GM23338 (cell line): ENCODE measurements at regions not wholly inside any gene's neighbourhood (a gene's known extent, or its start where the extent isn't known, plus 50 kb on each side); places are given as distances from the start of the nearest gene placed in this dataset.

Source experiments
- ATAC-seq: fragments of 200-7000 bp; cut with Tn5 transposase; 3 replicates; pipeline ENCODE4 v1.9.1; 2020
- DNase-seq: peaks from one replicate; pipeline ENCODE4 v3.0.0-alpha.2; 2015; ENCODE audit warnings: low spot score
- H2AFZ ChIP-seq: fragments of 200-600 bp; sonication (generic); 2 replicates; pipeline ENCODE4 v1.8.0; 2016; ENCODE audit warnings: antibody characterized with exemption, mild to moderate bottlenecking, moderate library complexity
- H3F3A ChIP-seq: fragments of 200-600 bp; sonication (generic); replicated peaks from 2 replicates; pipeline ENCODE4 v1.8.0; 2017; ENCODE audit warnings: antibody characterized with exemption, mixed run types, low read depth
- H3K27ac ChIP-seq: fragments of 200-600 bp; sonication (generic); 2 replicates; pipeline ENCODE4 v1.6.1; 2016; ENCODE audit warnings: low read depth
- H3K27me3 ChIP-seq: fragments of 200-600 bp; sonication (generic); 2 replicates; pipeline ENCODE4 v1.8.0; 2016; ENCODE audit warnings: mild to moderate bottlenecking, mixed run types, moderate library complexity; ENCODE audit not compliant: insufficient read depth
- H3K36me3 ChIP-seq: fragments of 200-600 bp; sonication (generic); 2 replicates; pipeline ENCODE4 v1.8.0; 2016; ENCODE audit warnings: mild to moderate bottlenecking; ENCODE audit not compliant: insufficient read depth
- H3K4me1 ChIP-seq: fragments of 200-600 bp; sonication (generic); 2 replicates; pipeline ENCODE4 v1.8.0; 2016; ENCODE audit warnings: mild to moderate bottlenecking, moderate library complexity; ENCODE audit not compliant: insufficient read depth
- H3K4me2 ChIP-seq: fragments of 200-600 bp; sonication (generic); 2 replicates; pipeline ENCODE4 v1.7.1; 2017; ENCODE audit warnings: mixed run types
- H3K4me3 ChIP-seq: fragments of 200-600 bp; sonication (generic); 2 replicates; pipeline ENCODE4 v1.6.1; 2016; ENCODE audit warnings: mixed run types
- H3K79me2 ChIP-seq: fragments of 200-600 bp; sonication (generic); replicated peaks from 2 replicates; pipeline ENCODE4 v1.8.0; 2017; ENCODE audit warnings: mild to moderate bottlenecking; ENCODE audit not compliant: insufficient read depth
- H3K9me2 ChIP-seq: fragments of 200-600 bp; sonication (generic); 2 replicates; pipeline ENCODE4 v1.8.0; 2017; ENCODE audit not compliant: insufficient read depth
- H4K20me1 ChIP-seq: fragments of 200-600 bp; sonication (generic); replicated peaks from 2 replicates; pipeline ENCODE4 v1.8.0; 2017; ENCODE audit warnings: mild to moderate bottlenecking; ENCODE audit not compliant: insufficient read depth
- H3K27ac Mint-ChIP-seq: 2 replicates; pipeline ENCODE4 v1.8.0; 2020; ENCODE audit warnings: inconsistent platforms, mild to moderate bottlenecking, moderate library complexity, mixed read lengths
- H3K27me3 Mint-ChIP-seq: 3 replicates; pipeline ENCODE4 v1.8.0; 2022; ENCODE audit warnings: low read depth, mild to moderate bottlenecking, moderate library complexity, mixed read lengths, inconsistent platforms; ENCODE audit not compliant: insufficient read depth, poor library complexity
- H3K36me3 Mint-ChIP-seq: 3 replicates; pipeline ENCODE4 v1.8.0; 2021; ENCODE audit warnings: low read depth, mild to moderate bottlenecking, inconsistent platforms, moderate library complexity, mixed read lengths
- H3K4me1 Mint-ChIP-seq: 3 replicates; pipeline ENCODE4 v1.8.0; 2020; ENCODE audit warnings: mild to moderate bottlenecking, inconsistent platforms, mixed read lengths
- H3K4me3 Mint-ChIP-seq: 3 replicates; pipeline ENCODE4 v1.8.0; 2021; ENCODE audit warnings: moderate library complexity, mild to moderate bottlenecking, inconsistent platforms, mixed read lengths
- H3K9me3 Mint-ChIP-seq: 3 replicates; pipeline ENCODE4 v1.8.0; 2020; ENCODE audit warnings: moderate library complexity, mild to moderate bottlenecking, inconsistent platforms, mixed read lengths
- CREB1 ChIP-seq: fragments of 250-450 bp; sonication (Bioruptor Pico); IDR thresholded peaks from 2 replicates; pipeline ENCODE4 v1.5.0; 2020; ENCODE audit warnings: low read depth, mild to moderate bottlenecking, moderate library complexity
- EZH2 ChIP-seq: fragments of 200-600 bp; sonication (generic); IDR thresholded peaks from one replicate; pipeline ENCODE4 v1.8.0; 2017; ENCODE audit warnings: antibody characterized with exemption, mild to moderate bottlenecking, low read depth; ENCODE audit not compliant: unreplicated experiment
- EZH2phosphoT487 ChIP-seq: fragments of 200-600 bp; sonication (generic); IDR thresholded peaks from one replicate; pipeline ENCODE4 v1.8.1; 2018; ENCODE audit warnings: antibody characterized with exemption; ENCODE audit not compliant: unreplicated experiment
- JUNB ChIP-seq: IDR thresholded peaks from one replicate; pipeline ENCODE4 v1.6.1; 2016; ENCODE audit warnings: antibody characterized with exemption; ENCODE audit not compliant: unreplicated experiment
- NANOG ChIP-seq: IDR thresholded peaks from 2 replicates; pipeline ENCODE4 v1.6.1; 2016; ENCODE audit warnings: antibody characterized with exemption, borderline replicate concordance
- POLR2AphosphoS5 ChIP-seq: IDR thresholded peaks from 2 replicates; pipeline ENCODE4 v1.6.1; 2016; ENCODE audit warnings: antibody characterized with exemption, low read depth
- STAT1 ChIP-seq: IDR thresholded peaks from one replicate; pipeline ENCODE4 v1.6.1; 2016; ENCODE audit warnings: antibody characterized with exemption; ENCODE audit not compliant: unreplicated experiment
- ZNF114 ChIP-seq: fragments of 250-450 bp; sonication (Bioruptor Pico); IDR thresholded peaks from 2 replicates; pipeline ENCODE4 v1.5.0; 2020; ENCODE audit warnings: mild to moderate bottlenecking, moderate library complexity
- ZNF331 ChIP-seq: fragments of 250-450 bp; sonication (Bioruptor Pico); IDR thresholded peaks from 2 replicates; pipeline ENCODE4 v1.5.0; 2020; ENCODE audit warnings: low read depth, mild to moderate bottlenecking, moderate library complexity
- TF ChIP-seq, protein P1 (sequence below): fragments of 250-450 bp; sonication (Bioruptor Pico); IDR thresholded peaks from 2 replicates; pipeline ENCODE4 v1.5.0; 2020; ENCODE audit warnings: mild to moderate bottlenecking, moderate library complexity
- TF ChIP-seq, protein P2 (sequence below): IDR thresholded peaks from one replicate; pipeline ENCODE4 v1.6.1; 2018; ENCODE audit warnings: antibody characterized with exemption; ENCODE audit not compliant: unreplicated experiment
- TF ChIP-seq, protein P3 (sequence below): IDR thresholded peaks from 2 replicates; pipeline ENCODE4 v1.6.1; 2016; ENCODE audit warnings: antibody characterized with exemption
- TF ChIP-seq, protein P4 (sequence below), 2 experiments: fragments of 200-600 bp in 1 of 2; sonication (generic) in 1 of 2; conservative IDR thresholded peaks; 2 replicates each; pipeline versions ENCODE4 v1.5.1 to v1.6.1; 2016 to 2017; ENCODE audit warnings: antibody characterized with exemption in 2 of 2, low read depth in 2 of 2, mild to moderate bottlenecking in 2 of 2, moderate library complexity in 1 of 2

DNA sequence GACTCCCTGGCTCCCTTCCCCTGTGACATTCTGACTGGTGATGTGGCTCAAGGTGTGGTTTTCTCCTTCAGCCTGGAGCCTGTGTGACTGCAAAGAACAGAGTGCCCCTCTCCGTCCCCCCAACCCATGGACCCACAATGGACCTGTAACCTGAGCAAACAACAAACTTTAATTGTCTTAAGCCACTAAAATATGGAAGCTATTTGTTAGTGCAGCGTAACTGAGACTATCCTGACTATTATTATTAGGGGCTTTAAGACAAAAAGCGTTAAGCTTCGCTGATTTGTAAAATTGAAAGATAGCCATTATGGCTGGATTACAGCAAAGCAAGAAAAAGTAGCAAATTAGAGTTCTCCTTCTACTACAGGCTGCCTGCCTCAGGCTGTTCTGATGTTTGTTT, 426.9 kb downstream of the STK39 start (continued):
- TF ChIP-seq NANOG (no peak), ZNF331 (no peak)

- 0 out of 2 replicates have a peak, but pooled peaks cover 3% of the 10 kb centered on the region for H3F3A ChIP-seq
- no peak overlapping the region for H3K27ac ChIP-seq
- Mint-ChIP-seq H3K27ac (no peak overlapping the region), H3K4me1 (no peaks in the 10 kb centered on the region), H3K27me3 (peaks cover 1% of the 10 kb centered on the region), H3K4me3 (no peak overlapping the region), H3K9me3 (no peaks in the 10 kb centered on the region), H3K36me3 (peaks cover 29% of the 10 kb centered on the region)
- no peaks in the 10 kb centered on the region for H3K27me3 ChIP-seq
- no peaks in the 10 kb centered on the region for H3K9me2 ChIP-seq
- H3K36me3 ChIP-seq: no peaks in the 10 kb centered on the region
- TF ChIP-seq, protein P1, sequence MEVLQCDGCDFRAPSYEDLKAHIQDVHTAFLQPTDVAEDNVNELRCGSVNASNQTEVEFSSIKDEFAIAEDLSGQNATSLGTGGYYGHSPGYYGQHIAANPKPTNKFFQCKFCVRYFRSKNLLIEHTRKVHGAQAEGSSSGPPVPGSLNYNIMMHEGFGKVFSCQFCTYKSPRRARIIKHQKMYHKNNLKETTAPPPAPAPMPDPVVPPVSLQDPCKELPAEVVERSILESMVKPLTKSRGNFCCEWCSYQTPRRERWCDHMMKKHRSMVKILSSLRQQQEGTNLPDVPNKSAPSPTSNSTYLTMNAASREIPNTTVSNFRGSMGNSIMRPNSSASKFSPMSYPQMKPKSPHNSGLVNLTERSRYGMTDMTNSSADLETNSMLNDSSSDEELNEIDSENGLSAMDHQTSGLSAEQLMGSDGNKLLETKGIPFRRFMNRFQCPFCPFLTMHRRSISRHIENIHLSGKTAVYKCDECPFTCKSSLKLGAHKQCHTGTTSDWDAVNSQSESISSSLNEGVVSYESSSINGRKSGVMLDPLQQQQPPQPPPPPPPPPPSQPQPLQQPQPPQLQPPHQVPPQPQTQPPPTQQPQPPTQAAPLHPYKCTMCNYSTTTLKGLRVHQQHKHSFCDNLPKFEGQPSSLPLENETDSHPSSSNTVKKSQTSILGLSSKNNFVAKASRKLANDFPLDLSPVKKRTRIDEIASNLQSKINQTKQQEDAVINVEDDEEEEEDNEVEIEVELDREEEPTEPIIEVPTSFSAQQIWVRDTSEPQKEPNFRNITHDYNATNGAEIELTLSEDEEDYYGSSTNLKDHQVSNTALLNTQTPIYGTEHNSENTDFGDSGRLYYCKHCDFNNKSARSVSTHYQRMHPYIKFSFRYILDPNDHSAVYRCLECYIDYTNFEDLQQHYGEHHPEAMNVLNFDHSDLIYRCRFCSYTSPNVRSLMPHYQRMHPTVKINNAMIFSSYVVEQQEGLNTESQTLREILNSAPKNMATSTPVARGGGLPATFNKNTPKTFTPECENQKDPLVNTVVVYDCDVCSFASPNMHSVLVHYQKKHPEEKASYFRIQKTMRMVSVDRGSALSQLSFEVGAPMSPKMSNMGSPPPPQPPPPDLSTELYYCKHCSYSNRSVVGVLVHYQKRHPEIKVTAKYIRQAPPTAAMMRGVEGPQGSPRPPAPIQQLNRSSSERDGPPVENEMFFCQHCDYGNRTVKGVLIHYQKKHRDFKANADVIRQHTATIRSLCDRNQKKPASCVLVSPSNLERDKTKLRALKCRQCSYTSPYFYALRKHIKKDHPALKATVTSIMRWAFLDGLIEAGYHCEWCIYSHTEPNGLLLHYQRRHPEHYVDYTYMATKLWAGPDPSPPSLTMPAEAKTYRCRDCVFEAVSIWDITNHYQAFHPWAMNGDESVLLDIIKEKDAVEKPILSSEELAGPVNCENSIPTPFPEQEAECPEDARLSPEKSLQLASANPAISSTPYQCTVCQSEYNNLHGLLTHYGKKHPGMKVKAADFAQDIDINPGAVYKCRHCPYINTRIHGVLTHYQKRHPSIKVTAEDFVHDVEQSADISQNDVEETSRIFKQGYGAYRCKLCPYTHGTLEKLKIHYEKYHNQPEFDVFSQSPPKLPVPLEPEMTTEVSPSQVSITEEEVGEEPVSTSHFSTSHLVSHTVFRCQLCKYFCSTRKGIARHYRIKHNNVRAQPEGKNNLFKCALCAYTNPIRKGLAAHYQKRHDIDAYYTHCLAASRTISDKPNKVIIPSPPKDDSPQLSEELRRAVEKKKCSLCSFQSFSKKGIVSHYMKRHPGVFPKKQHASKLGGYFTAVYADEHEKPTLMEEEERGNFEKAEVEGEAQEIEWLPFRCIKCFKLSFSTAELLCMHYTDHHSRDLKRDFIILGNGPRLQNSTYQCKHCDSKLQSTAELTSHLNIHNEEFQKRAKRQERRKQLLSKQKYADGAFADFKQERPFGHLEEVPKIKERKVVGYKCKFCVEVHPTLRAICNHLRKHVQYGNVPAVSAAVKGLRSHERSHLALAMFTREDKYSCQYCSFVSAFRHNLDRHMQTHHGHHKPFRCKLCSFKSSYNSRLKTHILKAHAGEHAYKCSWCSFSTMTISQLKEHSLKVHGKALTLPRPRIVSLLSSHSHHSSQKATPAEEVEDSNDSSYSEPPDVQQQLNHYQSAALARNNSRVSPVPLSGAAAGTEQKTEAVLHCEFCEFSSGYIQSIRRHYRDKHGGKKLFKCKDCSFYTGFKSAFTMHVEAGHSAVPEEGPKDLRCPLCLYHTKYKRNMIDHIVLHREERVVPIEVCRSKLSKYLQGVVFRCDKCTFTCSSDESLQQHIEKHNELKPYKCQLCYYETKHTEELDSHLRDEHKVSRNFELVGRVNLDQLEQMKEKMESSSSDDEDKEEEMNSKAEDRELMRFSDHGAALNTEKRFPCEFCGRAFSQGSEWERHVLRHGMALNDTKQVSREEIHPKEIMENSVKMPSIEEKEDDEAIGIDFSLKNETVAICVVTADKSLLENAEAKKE (CRISPR knock-in tag): no peak
- TF ChIP-seq EZH2phosphoT487 (no peak), NANOG (no peak), JUNB (no peak), CREB1 (CRISPR knock-in tag) (no peak), ZNF331 (no peak), POLR2AphosphoS5 (no peak), EZH2 (no peak), ZNF114 (CRISPR knock-in tag) (no peak), STAT1 (no peak)
- TF ChIP-seq, protein P2, sequence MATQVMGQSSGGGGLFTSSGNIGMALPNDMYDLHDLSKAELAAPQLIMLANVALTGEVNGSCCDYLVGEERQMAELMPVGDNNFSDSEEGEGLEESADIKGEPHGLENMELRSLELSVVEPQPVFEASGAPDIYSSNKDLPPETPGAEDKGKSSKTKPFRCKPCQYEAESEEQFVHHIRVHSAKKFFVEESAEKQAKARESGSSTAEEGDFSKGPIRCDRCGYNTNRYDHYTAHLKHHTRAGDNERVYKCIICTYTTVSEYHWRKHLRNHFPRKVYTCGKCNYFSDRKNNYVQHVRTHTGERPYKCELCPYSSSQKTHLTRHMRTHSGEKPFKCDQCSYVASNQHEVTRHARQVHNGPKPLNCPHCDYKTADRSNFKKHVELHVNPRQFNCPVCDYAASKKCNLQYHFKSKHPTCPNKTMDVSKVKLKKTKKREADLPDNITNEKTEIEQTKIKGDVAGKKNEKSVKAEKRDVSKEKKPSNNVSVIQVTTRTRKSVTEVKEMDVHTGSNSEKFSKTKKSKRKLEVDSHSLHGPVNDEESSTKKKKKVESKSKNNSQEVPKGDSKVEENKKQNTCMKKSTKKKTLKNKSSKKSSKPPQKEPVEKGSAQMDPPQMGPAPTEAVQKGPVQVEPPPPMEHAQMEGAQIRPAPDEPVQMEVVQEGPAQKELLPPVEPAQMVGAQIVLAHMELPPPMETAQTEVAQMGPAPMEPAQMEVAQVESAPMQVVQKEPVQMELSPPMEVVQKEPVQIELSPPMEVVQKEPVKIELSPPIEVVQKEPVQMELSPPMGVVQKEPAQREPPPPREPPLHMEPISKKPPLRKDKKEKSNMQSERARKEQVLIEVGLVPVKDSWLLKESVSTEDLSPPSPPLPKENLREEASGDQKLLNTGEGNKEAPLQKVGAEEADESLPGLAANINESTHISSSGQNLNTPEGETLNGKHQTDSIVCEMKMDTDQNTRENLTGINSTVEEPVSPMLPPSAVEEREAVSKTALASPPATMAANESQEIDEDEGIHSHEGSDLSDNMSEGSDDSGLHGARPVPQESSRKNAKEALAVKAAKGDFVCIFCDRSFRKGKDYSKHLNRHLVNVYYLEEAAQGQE: no peak
- TF ChIP-seq, protein P3, sequence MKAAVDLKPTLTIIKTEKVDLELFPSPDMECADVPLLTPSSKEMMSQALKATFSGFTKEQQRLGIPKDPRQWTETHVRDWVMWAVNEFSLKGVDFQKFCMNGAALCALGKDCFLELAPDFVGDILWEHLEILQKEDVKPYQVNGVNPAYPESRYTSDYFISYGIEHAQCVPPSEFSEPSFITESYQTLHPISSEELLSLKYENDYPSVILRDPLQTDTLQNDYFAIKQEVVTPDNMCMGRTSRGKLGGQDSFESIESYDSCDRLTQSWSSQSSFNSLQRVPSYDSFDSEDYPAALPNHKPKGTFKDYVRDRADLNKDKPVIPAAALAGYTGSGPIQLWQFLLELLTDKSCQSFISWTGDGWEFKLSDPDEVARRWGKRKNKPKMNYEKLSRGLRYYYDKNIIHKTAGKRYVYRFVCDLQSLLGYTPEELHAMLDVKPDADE: no peak
- TF ChIP-seq, protein P4, sequence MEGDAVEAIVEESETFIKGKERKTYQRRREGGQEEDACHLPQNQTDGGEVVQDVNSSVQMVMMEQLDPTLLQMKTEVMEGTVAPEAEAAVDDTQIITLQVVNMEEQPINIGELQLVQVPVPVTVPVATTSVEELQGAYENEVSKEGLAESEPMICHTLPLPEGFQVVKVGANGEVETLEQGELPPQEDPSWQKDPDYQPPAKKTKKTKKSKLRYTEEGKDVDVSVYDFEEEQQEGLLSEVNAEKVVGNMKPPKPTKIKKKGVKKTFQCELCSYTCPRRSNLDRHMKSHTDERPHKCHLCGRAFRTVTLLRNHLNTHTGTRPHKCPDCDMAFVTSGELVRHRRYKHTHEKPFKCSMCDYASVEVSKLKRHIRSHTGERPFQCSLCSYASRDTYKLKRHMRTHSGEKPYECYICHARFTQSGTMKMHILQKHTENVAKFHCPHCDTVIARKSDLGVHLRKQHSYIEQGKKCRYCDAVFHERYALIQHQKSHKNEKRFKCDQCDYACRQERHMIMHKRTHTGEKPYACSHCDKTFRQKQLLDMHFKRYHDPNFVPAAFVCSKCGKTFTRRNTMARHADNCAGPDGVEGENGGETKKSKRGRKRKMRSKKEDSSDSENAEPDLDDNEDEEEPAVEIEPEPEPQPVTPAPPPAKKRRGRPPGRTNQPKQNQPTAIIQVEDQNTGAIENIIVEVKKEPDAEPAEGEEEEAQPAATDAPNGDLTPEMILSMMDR (conservative IDR thresholded peaks at IDR 0.05; ENCODE audit: low read depth in 2 of 2): no peak
- H3K4me3 ChIP-seq: no peak overlapping the region
- no peak for ATAC-seq
- no peak overlapping the region for H3K4me2 ChIP-seq
- H3K79me2 ChIP-seq: no peaks in the 10 kb centered on the region
- DNase-seq: no peak
- H2AFZ ChIP-seq: no peak overlapping the region
- no peaks in the 10 kb centered on the region for H4K20me1 ChIP-seq
- H3K4me1 ChIP-seq: no peaks in the 10 kb centered on the region
These were observed 428.9 kb downstream of the STK39 start for GRCh38 chr2:167818521-167818920.
